Activated CD8-positive, alpha-beta memory T cell treated with anti-CD3 and anti-CD28 coated beads for 48 hours (primary cell): ENCODE measurements at regions not wholly inside any gene's neighbourhood (a gene's known extent, or its start where the extent isn't known, plus 50 kb on each side); places are given as distances from the start of the nearest gene placed in this dataset.

Source experiments
- DNase-seq, 3 experiments: peaks; one replicate each; pipeline ENCODE4 v3.0.0-alpha.2; 2020; ENCODE audit warnings: low read depth in 2 of 3, low spot score in 2 of 3

DNA sequence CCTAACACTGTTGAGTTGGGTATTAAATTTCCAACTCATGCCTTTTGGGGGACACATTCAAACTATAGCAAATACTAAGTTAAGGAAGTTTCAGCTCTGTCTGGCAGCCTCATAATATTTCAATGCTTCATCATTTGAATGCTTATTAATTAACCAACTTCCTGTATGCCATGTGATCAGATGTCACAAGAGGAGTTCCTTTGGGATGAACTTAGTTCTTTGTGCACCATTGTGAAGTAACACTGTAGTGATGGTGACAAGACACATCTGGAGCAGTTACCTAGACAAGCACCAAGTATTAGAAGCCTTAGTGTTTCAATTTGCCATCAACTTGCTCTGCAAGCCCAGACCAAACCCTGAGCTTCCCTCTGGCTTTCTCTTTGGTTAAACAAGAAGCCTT is 90.7 kb upstream of the IL12B start:
- DNase-seq = no peak

- no peak for DNase-seq
Observed at GRCh38 chr5:159422361-159422760, 92.1 kb upstream of the IL12B start.

GRCh38 chr5:159422910-159423309 is 92.6 kb upstream of the IL12B start:
- DNase-seq = no peak

GRCh38 chr5:159424123-159424522 is 93.8 kb upstream of the IL12B start:
- no peak for DNase-seq

GRCh38 chr5:159426694-159427093 is 96.4 kb upstream of the IL12B start:
- no peak for DNase-seq

GRCh38 chr5:159427180-159428012 is 97.1 kb upstream of the IL12B start:
- DNase-seq = no peak

DNA sequence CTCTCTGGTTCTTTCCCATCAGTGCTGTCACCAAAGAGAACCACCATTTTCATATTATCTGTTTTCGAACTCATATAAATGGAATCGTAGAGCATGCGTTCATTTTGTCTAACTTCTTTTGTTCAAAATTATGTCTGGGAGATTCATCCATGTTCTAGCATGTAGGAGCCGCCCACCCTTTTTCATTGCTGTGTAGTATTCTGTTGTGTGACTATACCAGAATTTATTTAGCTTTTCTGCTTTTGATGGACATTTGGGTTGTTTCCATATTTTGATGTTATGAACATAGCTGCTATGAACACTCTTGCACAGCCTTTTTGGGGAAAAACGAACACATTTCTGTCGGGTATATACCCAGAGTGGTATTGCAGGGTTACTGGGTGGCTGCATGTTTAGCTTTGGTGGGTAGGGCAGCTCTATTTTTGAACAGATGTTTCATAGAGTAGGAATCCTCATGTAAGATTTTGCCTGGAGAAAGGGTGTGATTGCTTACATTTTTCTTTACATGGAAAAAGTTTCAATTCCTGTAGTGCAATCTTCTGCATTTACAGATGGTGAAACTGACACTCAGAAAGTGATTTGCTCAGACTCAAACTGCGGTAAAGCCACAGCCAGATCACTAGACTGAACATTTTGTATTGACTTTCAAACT is 100.2 kb upstream of the IL12B start:
- DNase-seq = no peak

- DNase-seq = no peak
Observed at GRCh38 chr5:159435855-159436254, 105.6 kb upstream of the IL12B start.

GRCh38 chr5:159438092-159438491 is 107.8 kb upstream of the IL12B start:
- no peak for DNase-seq

DNA sequence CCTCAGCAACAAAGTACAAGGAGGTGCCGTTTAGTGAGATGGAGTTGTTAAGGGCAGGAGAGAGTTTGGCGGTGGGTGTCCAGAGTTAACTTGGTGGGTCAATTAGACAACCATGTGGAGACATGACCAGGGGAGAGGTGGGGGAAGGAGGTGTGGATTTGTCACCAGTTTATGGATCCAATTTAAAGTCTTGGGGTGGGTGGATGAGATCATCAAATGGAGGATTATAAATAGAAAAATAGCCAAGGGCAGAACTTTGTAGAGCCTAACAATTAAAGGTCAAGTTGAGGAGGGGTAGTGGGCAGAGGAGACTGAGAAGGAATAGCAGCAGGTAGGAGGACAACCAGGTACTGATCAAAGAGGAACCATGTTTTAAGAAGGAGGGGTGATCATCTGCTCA is 108.7 kb upstream of the IL12B start:
- DNase-seq = no peak

- no peak for DNase-seq
Observed at GRCh38 chr5:159440235-159440634, 109.9 kb upstream of the IL12B start.

DNA sequence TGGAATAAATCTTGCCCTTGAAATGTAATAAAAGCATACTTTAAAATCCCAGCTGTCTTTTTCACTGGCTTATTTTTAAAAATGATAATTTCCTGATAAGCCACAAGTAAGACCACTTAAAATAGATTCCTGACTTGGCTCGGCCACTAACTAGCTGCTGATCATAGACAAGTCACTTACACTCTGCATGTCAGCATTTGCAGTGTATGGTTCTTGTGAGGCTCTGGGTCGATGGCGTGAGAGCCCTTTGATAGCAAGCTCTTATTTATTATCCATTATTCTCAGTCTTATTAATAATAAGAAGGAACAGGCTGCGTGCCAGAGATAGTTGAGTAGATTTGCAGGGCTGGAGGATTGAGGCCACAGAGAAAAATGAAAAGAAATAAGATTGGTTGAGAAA is 110.7 kb upstream of the IL12B start:
- DNase-seq = no peak

GRCh38 chr5:159441441-159441840 is 111.2 kb upstream of the IL12B start:
- DNase-seq = no peak

GRCh38 chr5:159442206-159442850 is 112.0 kb upstream of the IL12B start:
- no peak for DNase-seq

DNA sequence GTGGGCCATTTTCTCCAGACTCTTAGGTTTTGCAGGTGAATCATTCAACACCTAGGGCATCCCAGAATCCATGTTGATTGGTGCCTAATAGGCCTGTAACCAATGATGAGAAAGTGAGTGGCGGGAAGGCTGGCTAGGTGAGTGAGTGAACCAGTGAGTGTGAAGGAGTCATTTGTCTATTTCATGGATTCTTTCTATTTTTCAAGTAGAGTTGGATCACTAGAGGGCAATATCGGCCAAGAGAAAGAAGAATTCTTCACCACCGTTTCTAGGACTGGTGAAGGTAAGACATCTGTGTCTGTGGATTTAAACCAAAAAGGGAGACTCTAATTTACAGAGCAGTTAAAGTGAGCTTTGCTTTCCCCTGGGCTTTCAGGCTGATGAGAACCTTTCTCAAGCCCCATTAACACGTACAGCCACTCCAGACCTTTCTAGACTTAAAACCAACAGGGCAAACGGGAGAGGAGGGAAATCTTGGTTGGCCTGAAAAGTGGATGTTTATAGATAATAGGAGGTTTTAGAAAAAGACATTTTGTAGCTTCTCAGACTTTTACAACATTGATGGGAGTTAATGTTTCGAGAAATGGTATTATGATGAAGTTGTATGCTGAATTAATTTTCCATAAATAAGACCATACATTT is 114.3 kb upstream of the IL12B start:
- DNase-seq = no peak

DNA sequence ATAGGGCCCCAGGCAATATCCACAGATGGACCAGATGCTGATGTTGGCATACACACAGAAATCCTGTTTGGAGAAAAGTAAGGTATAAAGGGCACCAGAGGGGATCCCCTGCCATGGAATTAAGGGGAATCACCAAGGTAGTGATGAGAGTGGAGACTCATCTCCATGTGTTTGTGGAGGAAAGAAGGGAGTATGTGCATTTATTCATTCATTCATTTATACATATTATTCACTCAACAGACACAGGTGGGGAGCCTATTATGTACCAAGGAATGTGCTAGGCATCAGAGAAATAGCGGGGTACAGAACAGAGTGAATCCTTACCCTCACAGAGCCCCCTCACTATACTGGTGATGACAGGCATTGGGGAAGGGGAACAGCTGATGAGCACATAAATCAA is 116.8 kb upstream of the IL12B start:
- no peak for DNase-seq

DNA sequence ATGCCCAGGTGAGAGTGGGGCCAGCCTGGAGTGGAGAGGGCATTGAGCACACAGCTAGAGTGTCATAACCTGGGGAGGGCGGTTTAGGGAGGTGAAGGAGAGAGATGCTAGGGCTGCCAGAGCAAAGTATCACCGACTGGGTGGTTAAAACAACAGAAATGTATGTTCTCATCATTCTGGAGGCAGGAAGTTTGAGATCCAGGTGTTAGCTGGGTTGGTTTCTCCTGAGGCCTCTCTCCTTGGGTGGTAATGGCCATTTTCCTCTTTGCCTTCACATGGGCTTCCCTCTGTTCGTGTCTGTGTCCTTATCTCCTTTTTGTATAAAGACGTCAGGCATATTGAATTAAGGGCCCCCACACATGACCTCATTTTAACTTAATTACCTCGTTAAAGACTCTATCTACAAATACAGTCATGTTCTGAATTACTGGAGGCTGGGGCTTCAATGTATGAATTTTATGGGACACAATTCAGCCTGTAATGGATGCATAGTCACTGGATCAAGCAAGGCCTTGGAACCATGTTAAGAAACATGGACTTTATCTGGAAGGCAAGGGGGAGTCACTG is 118.6 kb upstream of the IL12B start:
- DNase-seq = no peak

DNA sequence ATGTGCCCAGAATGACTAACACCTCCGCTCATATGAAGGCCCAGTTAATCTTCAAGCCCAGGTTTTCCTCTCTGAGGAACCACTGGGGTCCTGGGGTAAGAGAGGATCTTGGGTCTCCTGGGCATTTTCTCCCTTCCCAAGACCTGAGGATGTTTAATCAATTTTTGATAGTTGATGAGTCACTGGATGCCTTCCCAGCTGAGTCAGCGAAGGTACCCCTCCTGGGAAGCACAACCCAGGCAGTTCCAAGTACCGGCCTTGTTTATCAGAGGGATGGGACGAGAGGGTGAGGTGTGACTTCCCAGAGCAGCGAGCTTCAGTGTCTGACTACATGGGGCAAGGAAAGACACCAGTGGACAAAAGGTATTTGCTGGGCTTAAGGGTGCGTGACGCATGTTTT is 119.6 kb upstream of the IL12B start:
- no peak for DNase-seq

- no peak for DNase-seq
Observed at GRCh38 chr5:159450417-159450816, 120.1 kb upstream of the IL12B start.

DNA sequence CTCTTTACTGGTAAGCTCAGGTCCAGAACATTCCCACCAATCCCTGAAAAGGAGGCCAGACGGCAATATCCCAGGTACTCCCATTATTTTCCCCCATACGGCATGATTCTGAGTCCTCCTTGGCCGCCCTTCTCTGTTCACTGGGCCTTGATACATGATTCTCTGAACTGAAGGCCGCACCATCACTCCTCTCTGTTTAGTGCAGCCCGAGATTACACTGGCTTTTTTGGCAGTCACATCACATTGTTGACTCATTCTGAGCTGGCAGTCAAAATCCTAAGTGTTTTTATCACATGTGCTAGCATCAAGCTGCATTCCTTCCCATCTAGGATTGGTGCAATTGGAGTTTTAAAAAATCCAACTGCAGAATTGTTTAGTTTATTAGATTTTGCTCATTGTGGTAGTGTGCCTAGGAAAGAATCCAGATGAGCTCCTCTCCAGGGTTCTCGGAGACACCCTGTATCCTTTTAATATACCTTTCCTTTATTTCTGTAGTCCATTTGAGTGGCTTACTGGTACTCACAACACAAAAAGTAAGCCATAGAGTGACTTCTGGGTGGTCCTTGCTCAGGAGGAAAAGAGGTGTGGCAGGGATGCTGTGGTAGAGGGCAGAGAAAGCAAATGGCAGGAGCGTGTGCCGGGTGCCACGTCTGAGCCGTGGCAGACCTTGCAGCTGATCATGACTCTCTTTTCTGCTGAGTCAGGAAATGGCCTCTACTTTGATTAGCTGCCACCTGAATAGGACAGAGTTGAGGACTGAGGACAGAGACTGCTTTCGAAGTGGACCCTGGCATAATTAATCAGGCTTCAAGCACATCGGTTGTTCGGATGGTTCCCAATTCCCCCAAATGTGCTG is 121.1 kb upstream of the IL12B start:
- DNase-seq = no peak
